ENCODE measurements at regions not wholly inside any gene's neighbourhood (a gene's known extent, or its start where the extent isn't known, plus 50 kb on each side); places are given as distances from the start of the nearest gene placed in this dataset.

- no peak for DNase-seq
- Histone ChIP-seq H3K27me3 (no peaks in the 10 kb centered on the region), H3K4me1 (peaks cover 0 to 5% (median 0%) of the 10 kb centered on the region in 4 donors), H3K27ac (no peak overlapping the region), H3K36me3 (no peaks in the 10 kb centered on the region), H3K9me3 (no peaks in the 10 kb centered on the region), H3K4me3 (no peak overlapping the region)
- TF ChIP-seq POLR2A (IDR thresholded peaks at IDR 0.05) (no peak), CTCF (IDR thresholded peaks at IDR 0.05) (no peak)
Measured at GRCh38 chr6:166736634-166737033, 109.6 kb upstream of the RPS6KA2 start.

DNA sequence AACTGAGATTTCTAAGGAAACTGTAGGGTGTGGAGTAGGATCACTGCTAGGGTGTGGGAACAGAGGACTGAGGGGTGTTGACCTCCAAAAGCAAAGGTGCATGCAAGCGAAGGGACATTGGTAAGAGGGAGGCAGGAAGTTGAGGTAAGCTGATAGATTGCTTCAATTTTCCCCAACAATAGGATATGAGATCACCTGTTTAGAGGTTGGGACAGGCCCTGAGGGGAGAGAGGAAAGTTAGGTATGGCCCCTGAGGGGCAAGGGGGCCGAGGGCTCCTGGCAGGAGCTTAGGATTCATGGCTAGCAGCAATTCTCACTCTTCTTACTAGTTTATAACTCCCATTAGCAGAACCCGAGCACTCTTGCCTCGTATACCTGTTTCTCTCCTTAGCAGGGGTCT is 106.8 kb upstream of the RPS6KA2 start:
- H3K27ac ChIP-seq = no peak overlapping the region
- H3K4me3 ChIP-seq = no peak overlapping the region
- no peak for TF ChIP-seq CTCF (IDR thresholded peaks at IDR 0.05)
- TF ChIP-seq POLR2A (IDR thresholded peaks at IDR 0.05) = no peak
- no peaks in the 10 kb centered on the region for H3K36me3 ChIP-seq
- H3K27me3 ChIP-seq = no peaks in the 10 kb centered on the region
- H3K9me3 ChIP-seq = no peaks in the 10 kb centered on the region
- H3K4me1 ChIP-seq = peaks cover 0 to 2% (median 0%) of the 10 kb centered on the region in 4 donors
- DNase-seq = no peak

DNA sequence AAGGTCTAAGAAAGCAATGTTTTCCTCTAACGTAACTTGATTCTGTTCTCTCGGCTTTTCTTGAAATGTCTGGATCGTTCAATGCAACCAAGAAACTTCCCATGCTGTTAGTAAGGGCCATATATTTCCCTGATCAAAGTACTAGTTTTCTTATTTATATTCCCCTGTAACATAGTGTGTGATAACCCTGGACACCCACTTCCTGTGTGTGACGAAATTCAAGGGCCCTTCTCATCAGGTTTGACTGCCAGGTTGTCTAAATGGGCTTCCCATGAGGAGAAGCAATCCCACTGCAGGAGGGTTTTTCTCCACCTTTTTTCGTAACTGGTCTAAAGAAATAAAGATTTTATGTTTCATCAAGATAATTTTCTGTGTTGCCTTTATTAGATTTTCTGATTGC is 102.6 kb upstream of the RPS6KA2 start:
- H3K36me3 ChIP-seq = no peaks in the 10 kb centered on the region

GRCh38 chr6:166728884-166729530 is 102.0 kb upstream of the RPS6KA2 start:
- Histone ChIP-seq H3K9me3 (no peaks in the 10 kb centered on the region), H3K4me3 (no peak overlapping the region), H3K27me3 (no peaks in the 10 kb centered on the region), H3K36me3 (no peaks in the 10 kb centered on the region), H3K4me1 (no peaks in the 10 kb centered on the region), H3K27ac (no peak overlapping the region)
- TF ChIP-seq POLR2A (IDR thresholded peaks at IDR 0.05) = no peak
- DNase-seq = no peak

More for the DNA sequence above, 102.6 kb upstream of the RPS6KA2 start:
- H3K4me1 ChIP-seq = no peaks in the 10 kb centered on the region
- H3K27me3 ChIP-seq = no peaks in the 10 kb centered on the region
- TF ChIP-seq CTCF (IDR thresholded peaks at IDR 0.05) = no peak
- TF ChIP-seq POLR2A (IDR thresholded peaks at IDR 0.05) = no peak
- no peak for DNase-seq
- no peak overlapping the region for H3K27ac ChIP-seq
- H3K4me3 ChIP-seq = no peak overlapping the region
- no peaks in the 10 kb centered on the region for H3K9me3 ChIP-seq

DNA sequence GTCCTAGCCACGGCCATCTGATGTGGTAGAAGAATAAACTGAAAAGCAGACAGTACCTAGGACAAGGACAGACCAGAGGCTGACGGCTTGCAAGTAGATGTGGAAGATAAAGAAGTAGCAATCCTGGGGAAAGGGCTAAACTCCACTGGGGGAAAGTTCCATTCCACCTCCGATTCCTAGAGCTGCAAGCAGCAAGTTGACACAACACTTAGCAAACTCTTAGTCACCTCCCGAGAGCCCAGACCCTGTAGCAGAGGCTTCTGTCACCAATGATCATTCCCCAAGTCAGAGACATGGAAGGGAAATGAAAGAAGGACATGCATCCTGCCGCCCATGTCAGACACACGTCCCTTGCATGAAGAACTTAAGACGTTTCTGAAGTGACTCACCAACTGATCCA is 99.2 kb upstream of the RPS6KA2 start:
- H3K27me3 ChIP-seq = no peaks in the 10 kb centered on the region
- no peak overlapping the region for H3K4me3 ChIP-seq
- no peaks in the 10 kb centered on the region for H3K36me3 ChIP-seq
- no peak for TF ChIP-seq CTCF (IDR thresholded peaks at IDR 0.05)
- TF ChIP-seq POLR2A (IDR thresholded peaks at IDR 0.05) = no peak
- no peaks in the 10 kb centered on the region for H3K4me1 ChIP-seq
- no peaks in the 10 kb centered on the region for H3K9me3 ChIP-seq
- no peak for DNase-seq
- H3K27ac ChIP-seq = no peak overlapping the region

- Histone ChIP-seq H3K4me3 (no peak overlapping the region), H3K9me3 (no peaks in the 10 kb centered on the region), H3K27ac (no peak overlapping the region), H3K4me1 (no peaks in the 10 kb centered on the region), H3K36me3 (no peaks in the 10 kb centered on the region), H3K27me3 (no peaks in the 10 kb centered on the region)
- TF ChIP-seq POLR2A (IDR thresholded peaks at IDR 0.05) (no peak), CTCF (IDR thresholded peaks at IDR 0.05) (no peak)
- no peak for DNase-seq
Measured at GRCh38 chr6:166725571-166725970, 98.5 kb upstream of the RPS6KA2 start.
